Testis (tissue), 2 donors: ENCODE measurements at regions not wholly inside any gene's neighbourhood (a gene's known extent, or its start where the extent isn't known, plus 50 kb on each side); places are given as distances from the start of the nearest gene placed in this dataset.

Experiments
- DNase-seq: peaks from one replicate; pipeline ENCODE4 v3.0.0-alpha.2; 2019
- H3K27ac ChIP-seq, 2 donors: fragments of 200-600 bp; sonication (generic); one replicate each; pipeline ENCODE4 v1.5.1; 2019
- H3K27me3 ChIP-seq: fragments of 200-600 bp; sonication (generic); one replicate; pipeline ENCODE4 v1.5.1; 2019
- H3K36me3 ChIP-seq: fragments of 200-600 bp; sonication (generic); one replicate; pipeline ENCODE4 v1.5.1; 2017; ENCODE audit warnings: low read depth; ENCODE audit errors: missing control alignments
- H3K4me1 ChIP-seq: fragments of 200-600 bp; sonication (generic); one replicate; pipeline ENCODE4 v1.5.1; 2019
- H3K4me3 ChIP-seq, 2 donors: fragments of 200-600 bp; sonication (generic); one replicate each; pipeline ENCODE4 v1.5.1; 2017 to 2019
- H3K9me3 ChIP-seq: fragments of 200-600 bp; sonication (generic); one replicate; pipeline ENCODE4 v1.5.1; 2017
- POLR2A ChIP-seq: fragments of 450-650 bp; IDR thresholded peaks from one replicate; pipeline ENCODE4 v1.6.1; 2017; ENCODE audit warnings: antibody characterized with exemption, mild to moderate bottlenecking, moderate library complexity
- WGBS, 2 donors: methylation state at CpG; one replicate each; pipeline ENCODE4 v1.1.5; 2018; 5-methylcytosine and 5-hydroxymethylcytosine counted together
- intact Hi-C: fragments of 100-400 bp; cut with DNase I; formaldehyde crosslinking; loops from one replicate; pipeline ENCODE4 v1.15.1; 2023; ENCODE audit warnings: low total_unique reads
- TF ChIP-seq, protein P1 (sequence below), 3 experiments: fragments of 450-650 bp in 2 of 3; fragments of 200-600 bp in 1 of 3; sonication (generic) in 1 of 3; IDR thresholded peaks; one replicate each; pipeline ENCODE4 v1.5.1; 2016 to 2019; ENCODE audit warnings: antibody characterized with exemption in 3 of 3, mild to moderate bottlenecking in 2 of 3, moderate library complexity in 1 of 3

DNA sequence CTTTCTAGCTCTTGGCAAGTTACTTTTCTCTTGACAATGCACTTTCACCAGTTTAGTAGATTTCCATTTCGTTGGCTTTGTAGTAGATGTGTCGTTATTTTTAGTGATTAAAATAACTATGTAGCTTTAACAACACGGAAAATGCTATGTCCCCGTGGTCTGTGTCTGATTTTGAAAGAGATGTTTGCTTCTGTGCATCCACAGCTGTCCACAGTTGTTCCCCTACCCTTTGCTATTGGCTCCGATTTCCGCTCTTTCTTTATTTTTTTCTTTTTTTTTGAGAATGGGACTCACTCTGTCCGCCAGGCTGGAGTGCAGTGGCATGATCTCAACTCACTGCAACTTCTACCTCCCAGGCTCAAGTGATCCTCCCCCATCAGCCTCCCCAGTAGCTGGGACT, 533.9 kb downstream of the IRX1 start:
- intact Hi-C loops = no loop called here
- Histone ChIP-seq H3K27ac (no peak overlapping the region), H3K27me3 (no peaks in the 10 kb centered on the region), H3K4me1 (no peaks in the 10 kb centered on the region), H3K4me3 (no peak overlapping the region), H3K36me3 (no peaks in the 10 kb centered on the region), H3K9me3 (no peaks in the 10 kb centered on the region)
- WGBS, 2 donors = 86 to 96% methylated on average over 7 of the region's 7 CpGs
- no peak for DNase-seq
- TF ChIP-seq, protein P1, sequence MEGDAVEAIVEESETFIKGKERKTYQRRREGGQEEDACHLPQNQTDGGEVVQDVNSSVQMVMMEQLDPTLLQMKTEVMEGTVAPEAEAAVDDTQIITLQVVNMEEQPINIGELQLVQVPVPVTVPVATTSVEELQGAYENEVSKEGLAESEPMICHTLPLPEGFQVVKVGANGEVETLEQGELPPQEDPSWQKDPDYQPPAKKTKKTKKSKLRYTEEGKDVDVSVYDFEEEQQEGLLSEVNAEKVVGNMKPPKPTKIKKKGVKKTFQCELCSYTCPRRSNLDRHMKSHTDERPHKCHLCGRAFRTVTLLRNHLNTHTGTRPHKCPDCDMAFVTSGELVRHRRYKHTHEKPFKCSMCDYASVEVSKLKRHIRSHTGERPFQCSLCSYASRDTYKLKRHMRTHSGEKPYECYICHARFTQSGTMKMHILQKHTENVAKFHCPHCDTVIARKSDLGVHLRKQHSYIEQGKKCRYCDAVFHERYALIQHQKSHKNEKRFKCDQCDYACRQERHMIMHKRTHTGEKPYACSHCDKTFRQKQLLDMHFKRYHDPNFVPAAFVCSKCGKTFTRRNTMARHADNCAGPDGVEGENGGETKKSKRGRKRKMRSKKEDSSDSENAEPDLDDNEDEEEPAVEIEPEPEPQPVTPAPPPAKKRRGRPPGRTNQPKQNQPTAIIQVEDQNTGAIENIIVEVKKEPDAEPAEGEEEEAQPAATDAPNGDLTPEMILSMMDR (IDR thresholded peaks at IDR 0.05) = no peak
- TF ChIP-seq POLR2A = no peak

DNA sequence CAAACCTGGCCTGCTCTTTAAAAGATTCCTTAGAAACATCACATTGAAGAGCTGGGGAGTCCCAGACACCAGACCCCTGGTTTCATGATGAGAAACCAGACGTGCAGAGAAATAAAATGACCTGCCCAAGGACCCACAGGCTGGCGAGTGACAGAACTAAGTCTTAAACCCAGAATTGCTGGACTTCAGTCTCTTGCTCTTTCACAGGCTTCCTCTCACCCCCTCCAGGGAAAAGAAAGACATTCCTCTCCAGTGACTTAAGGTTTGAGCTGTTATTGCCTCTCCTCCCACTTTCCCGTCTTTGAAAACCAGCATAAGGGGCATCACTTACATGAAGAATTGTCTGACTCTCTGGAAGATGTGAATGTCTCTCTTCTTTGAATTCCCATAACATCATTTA, 535.2 kb downstream of the IRX1 start:
- 47 to 63% methylated on average over 3 of the region's 3 CpGs for WGBS, 2 donors

DNA sequence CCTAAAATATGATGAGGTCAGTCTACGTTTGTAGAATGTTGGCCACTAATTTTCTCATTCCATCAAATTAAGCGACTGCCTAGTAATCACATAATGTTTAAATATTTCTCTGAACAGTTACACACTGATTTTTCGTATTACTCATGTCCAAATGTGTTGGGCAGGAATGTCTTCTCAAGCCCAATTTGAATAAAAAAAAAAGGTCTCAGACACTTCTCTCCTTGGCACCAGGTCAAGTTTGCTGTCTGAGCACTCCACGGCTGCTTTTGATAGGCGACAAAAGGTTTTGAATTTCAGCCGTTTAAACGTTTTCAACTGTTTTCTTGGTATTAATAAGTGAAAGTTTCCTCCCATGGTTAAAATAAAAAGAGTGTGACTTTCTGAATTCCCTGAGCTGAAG, 542.1 kb downstream of the IRX1 start:
- intact Hi-C loops = no loop called here
- TF ChIP-seq, protein P1 (IDR thresholded peaks at IDR 0.05) = no peak
- no peak for TF ChIP-seq POLR2A
- Histone ChIP-seq H3K36me3 (no peaks in the 10 kb centered on the region), H3K4me1 (no peaks in the 10 kb centered on the region), H3K9me3 (no peaks in the 10 kb centered on the region), H3K4me3 (no peak overlapping the region), H3K27ac (no peak overlapping the region), H3K27me3 (no peaks in the 10 kb centered on the region)
- DNase-seq = no peak
- WGBS, 2 donors = 69 to 70% methylated on average over 7 of the region's 7 CpGs

More for the DNA sequence above, 535.2 kb downstream of the IRX1 start:
- no peaks in the 10 kb centered on the region for H3K9me3 ChIP-seq
- no peaks in the 10 kb centered on the region for H3K36me3 ChIP-seq
- no peaks in the 10 kb centered on the region for H3K4me1 ChIP-seq
- TF ChIP-seq POLR2A = no peak
- TF ChIP-seq, protein P1 (IDR thresholded peaks at IDR 0.05) = no peak
- DNase-seq = no peak
- H3K27ac ChIP-seq = no peak overlapping the region
- no peaks in the 10 kb centered on the region for H3K27me3 ChIP-seq
- H3K4me3 ChIP-seq = no peak overlapping the region
- intact Hi-C loops = no loop called here

- no peaks in the 10 kb centered on the region for H3K4me1 ChIP-seq
- intact Hi-C loops = no loop called here
- H3K27me3 ChIP-seq = no peaks in the 10 kb centered on the region
- no peak overlapping the region for H3K27ac ChIP-seq
- WGBS, 2 donors = 26 to 33% methylated on average over 6 of the region's 6 CpGs
- no peak overlapping the region for H3K4me3 ChIP-seq
- no peaks in the 10 kb centered on the region for H3K9me3 ChIP-seq
- no peaks in the 10 kb centered on the region for H3K36me3 ChIP-seq
- no peak for DNase-seq
- TF ChIP-seq, protein P1 (IDR thresholded peaks at IDR 0.05) = no peak
- no peak for TF ChIP-seq POLR2A
These were observed 547.2 kb downstream of the IRX1 start for GRCh38 chr5:4142842-4143241.

DNA sequence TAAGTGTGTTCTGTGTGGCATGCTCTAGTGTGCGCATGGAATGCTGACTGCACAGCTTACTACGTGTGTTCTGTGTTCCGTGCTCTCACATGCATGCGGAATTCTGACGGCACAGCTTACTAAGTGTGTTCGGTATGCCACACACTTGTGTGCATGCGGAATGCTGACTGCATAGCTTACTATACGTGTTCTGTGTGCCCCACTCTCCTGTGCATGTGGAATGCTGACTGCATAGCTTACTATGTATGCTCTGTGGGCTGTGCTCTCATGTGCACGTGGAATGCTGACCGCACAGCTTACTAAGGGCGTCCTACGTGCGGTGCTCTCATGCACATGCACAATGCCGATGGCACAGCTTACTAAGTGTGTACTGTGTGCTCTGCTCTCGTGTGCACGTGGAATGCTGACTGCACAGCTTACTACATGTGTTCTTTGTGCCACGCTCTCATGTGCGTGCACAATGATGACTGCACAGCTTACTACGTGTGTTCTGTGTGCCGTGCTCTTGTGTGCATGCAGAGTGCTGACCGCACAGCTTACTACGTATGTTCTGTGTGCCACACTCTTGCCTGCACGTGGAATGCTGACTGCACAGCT, 548.9 kb downstream of the IRX1 start:
- no peak overlapping the region for H3K4me3 ChIP-seq
- no peak overlapping the region for H3K27ac ChIP-seq
- WGBS, 2 donors = 59 to 79% methylated on average over 22 to 23 of the region's 23 CpGs
- no peak for DNase-seq
- no peaks in the 10 kb centered on the region for H3K27me3 ChIP-seq
- no peaks in the 10 kb centered on the region for H3K36me3 ChIP-seq
- intact Hi-C loops = no loop called here
- no peaks in the 10 kb centered on the region for H3K9me3 ChIP-seq
- TF ChIP-seq, protein P1 (IDR thresholded peaks at IDR 0.05) = no peak
- no peak for TF ChIP-seq POLR2A
- no peaks in the 10 kb centered on the region for H3K4me1 ChIP-seq
